Mesenchymal stem cell (in vitro differentiated cells and primary cell): ENCODE measurements at regions not wholly inside any gene's neighbourhood (a gene's known extent, or its start where the extent isn't known, plus 50 kb on each side); places are given as distances from the start of the nearest gene placed in this dataset.

ENCODE experiments used
- DNase-seq: peaks from one replicate; pipeline ENCODE4 v3.0.0-alpha.2; 2013
- H2AFZ ChIP-seq: one replicate; pipeline ENCODE4 v1.6.1; 2013; ENCODE audit warnings: low read depth, mild to moderate bottlenecking, control low read depth, inconsistent platforms, low read length, moderate library complexity
- H2AK5ac ChIP-seq: 2 replicates; pipeline ENCODE4 v1.6.1; 2013; ENCODE audit warnings: low read length, moderate library complexity, mild to moderate bottlenecking, inconsistent platforms; ENCODE audit not compliant: severe bottlenecking
- H2BK120ac ChIP-seq: one replicate; pipeline ENCODE4 v1.6.1; 2013; ENCODE audit warnings: low read depth, mild to moderate bottlenecking, inconsistent platforms, low read length, moderate library complexity
- H2BK12ac ChIP-seq, 2 experiments: one replicate each; pipeline ENCODE4 v1.6.1; 2013; ENCODE audit warnings: inconsistent platforms in 2 of 2, low read length in 2 of 2, mild to moderate bottlenecking in 2 of 2, moderate library complexity in 2 of 2, control low read depth in 1 of 2
- H2BK15ac ChIP-seq: one replicate; pipeline ENCODE4 v1.6.1; 2013; ENCODE audit warnings: mild to moderate bottlenecking, low read depth, inconsistent platforms; ENCODE audit not compliant: poor library complexity, severe bottlenecking
- H2BK5ac ChIP-seq: 2 replicates; pipeline ENCODE4 v1.6.1; 2013; ENCODE audit warnings: low read depth, mild to moderate bottlenecking, low read length, control low read depth, inconsistent platforms; ENCODE audit not compliant: poor library complexity, severe bottlenecking
- H3K14ac ChIP-seq, 2 experiments: one replicate each; pipeline ENCODE4 v1.6.1; 2013; ENCODE audit warnings: inconsistent platforms in 2 of 2, low read length in 2 of 2, control low read depth in 1 of 2, mild to moderate bottlenecking in 1 of 2, moderate library complexity in 1 of 2
- H3K18ac ChIP-seq, 2 experiments: one replicate each; pipeline ENCODE4 v1.6.1; 2013; ENCODE audit warnings: inconsistent platforms in 2 of 2, low read length in 2 of 2, control low read depth in 1 of 2, low read depth in 1 of 2, mild to moderate bottlenecking in 1 of 2
- H3K23ac ChIP-seq, 2 experiments: one replicate each; pipeline ENCODE4 v1.6.1; 2013; ENCODE audit warnings: inconsistent platforms in 2 of 2, low read length in 2 of 2, mild to moderate bottlenecking in 2 of 2, moderate library complexity in 2 of 2, control low read depth in 1 of 2
- H3K27ac ChIP-seq: 2 replicates; pipeline ENCODE4 v1.5.1; 2013; ENCODE audit warnings: mild to moderate bottlenecking, moderate library complexity, low read length, control low read depth, inconsistent platforms; ENCODE audit not compliant: poor library complexity, severe bottlenecking
- H3K27me3 ChIP-seq, 2 experiments: 2 replicates each; pipeline versions ENCODE4 v1.6.1 to v1.7.0; 2013; ENCODE audit warnings: low read length in 2 of 2, mild to moderate bottlenecking in 2 of 2, moderate library complexity in 2 of 2, control low read depth in 1 of 2, inconsistent platforms in 1 of 2; ENCODE audit not compliant: control insufficient read depth in 1 of 2, insufficient read depth in 1 of 2
- H3K36me3 ChIP-seq, 2 experiments: 2 replicates each; pipeline versions ENCODE4 v1.6.1 to v1.7.0; 2013; ENCODE audit warnings: low read length in 2 of 2, control low read depth in 1 of 2, inconsistent platforms in 1 of 2, low read depth in 1 of 2, mild to moderate bottlenecking in 1 of 2; ENCODE audit not compliant: insufficient read depth in 2 of 2, control insufficient read depth in 1 of 2
- H3K4ac ChIP-seq, 2 experiments: one replicate each; pipeline ENCODE4 v1.6.1; 2013; ENCODE audit warnings: inconsistent platforms in 2 of 2, low read length in 2 of 2, mild to moderate bottlenecking in 2 of 2, moderate library complexity in 2 of 2, control low read depth in 1 of 2, low read depth in 1 of 2
- H3K4me1 ChIP-seq: 2 replicates; pipeline ENCODE4 v1.6.1; 2013; ENCODE audit warnings: low read depth, low read length, control low read depth; ENCODE audit not compliant: control insufficient read depth, insufficient read depth
- H3K4me2 ChIP-seq: 2 replicates; pipeline ENCODE4 v1.6.1; 2013; ENCODE audit warnings: low read length, mild to moderate bottlenecking, inconsistent platforms; ENCODE audit not compliant: poor library complexity, severe bottlenecking
- H3K4me3 ChIP-seq, 2 experiments: 2 replicates each; pipeline versions ENCODE4 v1.5.1 to v1.7.0; 2013; ENCODE audit warnings: low read length in 2 of 2, mild to moderate bottlenecking in 2 of 2, control low read depth in 1 of 2, low read depth in 1 of 2; ENCODE audit not compliant: insufficient read depth in 1 of 2
- H3K79me1 ChIP-seq: replicated peaks from 2 replicates; pipeline ENCODE4 v1.6.1; 2013; ENCODE audit warnings: mild to moderate bottlenecking, control low read depth, low read length, inconsistent platforms; ENCODE audit not compliant: poor library complexity, severe bottlenecking
- H3K9ac ChIP-seq: 2 replicates; pipeline ENCODE4 v1.7.0; 2013; ENCODE audit warnings: mild to moderate bottlenecking, low read length, moderate library complexity
- H3K9me3 ChIP-seq: 2 replicates; pipeline ENCODE4 v1.7.0; 2013; ENCODE audit warnings: mild to moderate bottlenecking, low read length; ENCODE audit not compliant: control insufficient read depth
- H4K8ac ChIP-seq: one replicate; pipeline ENCODE4 v1.6.1; 2013; ENCODE audit warnings: inconsistent platforms, mild to moderate bottlenecking, low read length, moderate library complexity
- H4K91ac ChIP-seq: one replicate; pipeline ENCODE4 v1.6.1; 2013; ENCODE audit warnings: mild to moderate bottlenecking, low read length, inconsistent platforms
- WGBS: methylation state at CpG from one replicate; pipeline ENCODE4 v1.1.7; 2013; ENCODE audit warnings: mixed read lengths; 5-methylcytosine and 5-hydroxymethylcytosine counted together

DNA sequence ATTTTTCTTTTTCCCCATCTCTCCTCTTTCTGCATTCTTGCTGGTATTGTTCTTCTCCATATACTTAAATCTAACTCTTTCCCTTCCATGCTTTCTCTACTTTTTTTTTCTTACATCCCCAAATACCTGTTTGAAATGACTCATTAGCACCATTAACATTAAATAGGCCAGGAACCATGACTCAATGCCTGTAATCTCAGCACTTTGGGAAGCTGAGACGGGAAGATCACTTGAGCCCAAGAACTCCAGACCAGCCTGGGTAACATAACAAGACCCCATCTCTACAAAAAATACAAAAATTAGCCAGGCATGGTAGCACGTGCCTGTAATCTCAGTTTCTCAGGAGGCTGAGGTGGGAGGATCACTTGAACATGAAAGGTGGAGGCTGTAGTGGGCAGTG lies 1026.8 kb downstream of the GATA3 start:
- Histone ChIP-seq H2BK5ac (no peak overlapping the region), H3K23ac (no peak overlapping the region), H4K91ac (no peak overlapping the region), H3K27ac (no peak overlapping the region), H3K4me2 (no peak overlapping the region), H3K79me1 (no peaks in the 10 kb centered on the region), H2AK5ac (no peak overlapping the region), H3K4me3 (no peak overlapping the region), H3K18ac (no peak overlapping the region), H4K8ac (no peak overlapping the region), H3K4ac (no peak overlapping the region), H2BK120ac (no peak overlapping the region), H2BK15ac (no peak overlapping the region), H3K4me1 (no peaks in the 10 kb centered on the region), H3K36me3 (no peaks in the 10 kb centered on the region), H2AFZ (no peak overlapping the region), H3K9ac (no peak overlapping the region), H3K9me3 (no peaks in the 10 kb centered on the region), H2BK12ac (no peak overlapping the region), H3K27me3 (no peaks in the 10 kb centered on the region), H3K14ac (no peak overlapping the region)
- DNase-seq = no peak
- 57% methylated on average over 1 of the region's 2 CpGs for WGBS

DNA sequence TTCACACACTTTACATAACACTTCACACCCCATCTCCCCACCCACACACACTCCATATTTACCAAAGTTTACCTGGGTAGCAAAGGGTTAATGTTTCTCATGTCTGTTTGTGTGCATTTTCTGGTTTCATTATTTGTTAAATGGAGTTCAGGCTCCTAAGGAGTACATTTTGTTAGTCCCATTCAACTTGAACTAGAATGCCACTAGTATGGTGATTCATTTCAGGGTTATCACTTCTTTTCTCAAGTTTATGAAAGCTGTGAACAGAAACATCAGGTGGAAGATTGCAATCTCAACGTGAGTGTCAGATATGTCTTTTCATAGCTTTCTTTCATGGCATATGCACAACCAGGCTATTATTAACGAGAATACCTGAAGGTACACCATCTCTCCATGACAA lies 1027.5 kb downstream of the GATA3 start:
- H2BK15ac ChIP-seq = no peak overlapping the region
- WGBS = 48% methylated on average over 2 of the region's 2 CpGs
- H2BK5ac ChIP-seq = no peak overlapping the region

DNA sequence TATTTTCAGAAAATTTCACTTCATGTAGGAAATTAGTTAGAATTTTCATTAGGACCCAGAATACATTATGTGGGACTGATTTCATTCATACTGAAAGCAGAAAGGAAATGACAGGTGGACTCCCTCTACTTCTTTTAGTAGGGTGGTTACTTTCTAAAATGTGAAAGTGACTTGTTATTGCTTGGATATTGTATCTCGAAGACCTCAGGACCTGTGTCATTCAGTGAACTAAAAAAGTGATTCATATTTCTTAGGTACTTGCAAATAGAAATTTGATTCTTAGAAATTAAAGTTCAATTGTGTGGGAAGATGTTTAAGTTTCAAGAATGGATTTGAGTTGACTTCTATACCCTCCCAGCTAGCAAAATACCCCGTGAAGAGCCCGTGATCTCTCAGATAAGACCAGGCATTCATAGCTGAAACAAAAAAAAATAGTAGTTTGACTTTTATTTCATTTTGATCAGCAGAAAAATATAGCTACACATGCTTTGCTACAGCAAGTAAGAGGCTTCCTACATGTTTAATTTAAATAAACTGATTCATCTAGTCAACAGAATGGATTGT lies 1037.1 kb downstream of the GATA3 start:
- WGBS = 60% methylated on average over 1 of the region's 3 CpGs
- H3K27ac ChIP-seq = no peak overlapping the region
- H3K18ac ChIP-seq = no peak overlapping the region
- no peak overlapping the region for H3K4ac ChIP-seq
- no peaks in the 10 kb centered on the region for H3K9me3 ChIP-seq
- H4K8ac ChIP-seq = no peak overlapping the region
- no peak for DNase-seq
- H2BK5ac ChIP-seq = no peak overlapping the region
- H3K4me3 ChIP-seq = no peak overlapping the region
- no peak overlapping the region for H2AFZ ChIP-seq
- no peak overlapping the region for H2BK120ac ChIP-seq
- no peaks in the 10 kb centered on the region for H3K27me3 ChIP-seq
- no peaks in the 10 kb centered on the region for H3K4me1 ChIP-seq
- H3K4me2 ChIP-seq = no peak overlapping the region
- H3K36me3 ChIP-seq = no peaks in the 10 kb centered on the region
- H3K9ac ChIP-seq = no peak overlapping the region
- H3K14ac ChIP-seq = no peak overlapping the region
- no peak overlapping the region for H2BK12ac ChIP-seq
- H3K23ac ChIP-seq = no peak overlapping the region
- no peak overlapping the region for H2AK5ac ChIP-seq
- H4K91ac ChIP-seq = no peak overlapping the region
- H3K79me1 ChIP-seq = no peaks in the 10 kb centered on the region
- H2BK15ac ChIP-seq = no peak overlapping the region

More for the DNA sequence above, 1027.5 kb downstream of the GATA3 start:
- no peak overlapping the region for H3K14ac ChIP-seq
- no peak overlapping the region for H4K8ac ChIP-seq
- no peaks in the 10 kb centered on the region for H3K4me1 ChIP-seq
- no peak overlapping the region for H3K4me2 ChIP-seq
- no peaks in the 10 kb centered on the region for H3K27me3 ChIP-seq
- H3K79me1 ChIP-seq = no peaks in the 10 kb centered on the region
- no peak overlapping the region for H2AFZ ChIP-seq
- H3K4ac ChIP-seq = no peak overlapping the region
- no peak overlapping the region for H3K9ac ChIP-seq
- H3K18ac ChIP-seq = no peak overlapping the region
- no peak overlapping the region for H2BK120ac ChIP-seq
- H3K4me3 ChIP-seq = no peak overlapping the region
- H2AK5ac ChIP-seq = no peak overlapping the region
- no peak overlapping the region for H2BK12ac ChIP-seq
- no peaks in the 10 kb centered on the region for H3K9me3 ChIP-seq
- H3K23ac ChIP-seq = no peak overlapping the region
- H3K36me3 ChIP-seq = no peaks in the 10 kb centered on the region
- DNase-seq = no peak
- no peak overlapping the region for H4K91ac ChIP-seq
- H3K27ac ChIP-seq = no peak overlapping the region

DNA sequence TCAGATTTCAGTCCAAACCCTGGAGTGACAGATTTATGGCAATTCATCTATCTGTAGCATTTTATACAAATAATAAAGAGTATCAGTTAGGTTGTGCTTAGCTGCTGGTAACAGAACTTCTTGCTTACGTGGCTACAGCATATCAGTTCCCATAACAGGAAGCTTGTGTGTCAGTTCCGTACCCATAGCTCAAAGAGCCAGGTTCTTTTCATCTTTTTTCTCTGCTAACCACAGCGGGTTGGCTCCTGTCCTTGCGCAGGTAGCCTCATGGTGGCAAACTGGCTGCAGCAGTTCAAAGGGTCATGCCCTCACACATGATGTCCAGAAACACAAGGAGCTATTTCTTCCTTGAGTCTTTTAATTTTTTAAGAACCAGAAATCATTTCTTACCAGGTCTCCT lies 1041.8 kb downstream of the GATA3 start:
- WGBS = 90% methylated on average over 4 of the region's 4 CpGs
- Histone ChIP-seq H2BK12ac (no peak overlapping the region), H2AK5ac (no peak overlapping the region), H2AFZ (no peak overlapping the region), H4K91ac (no peak overlapping the region), H3K79me1 (no peaks in the 10 kb centered on the region), H3K4ac (no peak overlapping the region), H3K36me3 (no peaks in the 10 kb centered on the region), H3K4me3 (no peak overlapping the region), H3K18ac (no peak overlapping the region), H2BK15ac (no peak overlapping the region), H3K27me3 (no peaks in the 10 kb centered on the region), H3K4me2 (no peak overlapping the region), H3K9me3 (no peaks in the 10 kb centered on the region), H3K9ac (no peak overlapping the region), H3K23ac (no peak overlapping the region), H2BK5ac (no peak overlapping the region), H3K14ac (no peak overlapping the region), H4K8ac (no peak overlapping the region), H3K4me1 (no peaks in the 10 kb centered on the region), H3K27ac (no peak overlapping the region), H2BK120ac (no peak overlapping the region)
- no peak for DNase-seq
